ENCODE measurements at regions not wholly inside any gene's neighbourhood (a gene's known extent, or its start where the extent isn't known, plus 50 kb on each side); places are given as distances from the start of the nearest gene placed in this dataset.
A peak's percentile ranks its signal among the peaks of the same experiment; 100 is the strongest.

DNA sequence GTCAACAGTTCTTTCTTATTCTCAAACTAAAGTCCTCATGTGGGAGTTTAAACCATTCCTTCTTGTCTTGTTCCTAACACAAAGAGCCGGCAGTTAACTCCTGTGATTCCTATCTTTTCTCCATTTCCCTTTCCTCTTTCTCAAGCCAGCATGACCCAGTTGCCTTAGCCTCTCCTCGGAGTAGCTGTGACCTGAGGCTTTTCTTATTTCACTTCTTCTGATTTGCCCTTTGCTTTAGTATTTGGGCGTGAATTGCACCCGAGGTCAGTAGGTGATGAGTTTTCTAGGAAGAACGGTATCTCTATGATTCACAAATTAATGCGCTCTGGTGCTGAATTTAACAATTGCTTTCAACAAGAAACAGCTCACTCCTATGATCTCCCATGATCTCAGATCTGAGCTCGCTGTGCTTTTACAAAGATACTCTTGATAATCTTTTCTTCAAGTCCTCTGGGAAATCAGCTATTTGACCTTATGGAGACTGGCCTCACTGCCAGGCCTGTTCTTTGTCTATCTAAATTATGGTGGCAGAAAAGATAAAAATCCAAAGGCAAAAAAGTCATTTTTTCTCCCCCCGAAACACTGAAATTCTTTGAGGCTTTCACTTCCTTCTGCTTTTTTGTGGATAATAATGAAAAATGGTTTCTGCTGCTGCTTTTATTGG, 184.6 kb downstream of the JCAD start:
- TF ChIP-seq, protein P1, sequence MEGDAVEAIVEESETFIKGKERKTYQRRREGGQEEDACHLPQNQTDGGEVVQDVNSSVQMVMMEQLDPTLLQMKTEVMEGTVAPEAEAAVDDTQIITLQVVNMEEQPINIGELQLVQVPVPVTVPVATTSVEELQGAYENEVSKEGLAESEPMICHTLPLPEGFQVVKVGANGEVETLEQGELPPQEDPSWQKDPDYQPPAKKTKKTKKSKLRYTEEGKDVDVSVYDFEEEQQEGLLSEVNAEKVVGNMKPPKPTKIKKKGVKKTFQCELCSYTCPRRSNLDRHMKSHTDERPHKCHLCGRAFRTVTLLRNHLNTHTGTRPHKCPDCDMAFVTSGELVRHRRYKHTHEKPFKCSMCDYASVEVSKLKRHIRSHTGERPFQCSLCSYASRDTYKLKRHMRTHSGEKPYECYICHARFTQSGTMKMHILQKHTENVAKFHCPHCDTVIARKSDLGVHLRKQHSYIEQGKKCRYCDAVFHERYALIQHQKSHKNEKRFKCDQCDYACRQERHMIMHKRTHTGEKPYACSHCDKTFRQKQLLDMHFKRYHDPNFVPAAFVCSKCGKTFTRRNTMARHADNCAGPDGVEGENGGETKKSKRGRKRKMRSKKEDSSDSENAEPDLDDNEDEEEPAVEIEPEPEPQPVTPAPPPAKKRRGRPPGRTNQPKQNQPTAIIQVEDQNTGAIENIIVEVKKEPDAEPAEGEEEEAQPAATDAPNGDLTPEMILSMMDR (IDR thresholded peaks at IDR 0.05): no peak
- TF ChIP-seq POLR2A (IDR thresholded peaks at IDR 0.05): no peak
- WGBS, 4 donors: 45 to 59% (median 53%) methylated on average over 8 of the region's 8 CpGs

GRCh38 chr10:29873941-29874484, 185.4 kb downstream of the JCAD start:
- Histone ChIP-seq H3K4me1 (peaks cover 0 to 46% (median 12%) of the 10 kb centered on the region in 12 donors), H3K27ac (peak overlapping the region in 4 of 12 donors; percentile 6 to 74 (median 48)), H3K27me3 (no peaks in the 10 kb centered on the region), H3K36me3 (no peaks in the 10 kb centered on the region), H3K4me3 (no peak overlapping the region), H3K9me3 (no peaks in the 10 kb centered on the region)
- intact Hi-C loops (cut with DNase I): no loop called here
- ATAC-seq (no peak), DNase-seq (no peak)
- TF ChIP-seq, protein P1 (IDR thresholded peaks at IDR 0.05): no peak
- TF ChIP-seq POLR2A (IDR thresholded peaks at IDR 0.05): no peak
- 70 to 82% (median 75%) methylated on average over 1 of the region's 1 CpG for WGBS, 4 donors

More for the DNA sequence above, 184.6 kb downstream of the JCAD start:
- Histone ChIP-seq H3K36me3 (no peaks in the 10 kb centered on the region), H3K4me3 (no peak overlapping the region), H3K9me3 (no peaks in the 10 kb centered on the region), H3K4me1 (peaks cover 0 to 46% (median 12%) of the 10 kb centered on the region in 12 donors), H3K27me3 (no peaks in the 10 kb centered on the region), H3K27ac (peak overlapping the region in 9 of 12 donors; percentile 1 to 74 (median 30))
- peak in 3 of 4 donors; percentile 14 to 18 (median 17) for ATAC-seq
- no peak for DNase-seq
- intact Hi-C loops (cut with DNase I): no loop called here

GRCh38 chr10:29870522-29871044, 188.8 kb downstream of the JCAD start:
- no peaks in the 10 kb centered on the region for H3K9me3 ChIP-seq
- H3K4me1 ChIP-seq: peaks cover 0 to 19% (median 3%) of the 10 kb centered on the region in 12 donors
- no peak for DNase-seq
- TF ChIP-seq, protein P1 (IDR thresholded peaks at IDR 0.05): no peak
- intact Hi-C loops (cut with DNase I): no loop called here
- no peaks in the 10 kb centered on the region for H3K27me3 ChIP-seq
- H3K27ac ChIP-seq: no peak overlapping the region
- H3K4me3 ChIP-seq: no peak overlapping the region
- no peak for ATAC-seq
- H3K36me3 ChIP-seq: no peaks in the 10 kb centered on the region
- 70 to 98% (median 97%) methylated on average over 2 of the region's 2 CpGs for WGBS, 4 donors

GRCh38 chr10:29869593-29869992, 189.8 kb downstream of the JCAD start:
- H3K36me3 ChIP-seq: no peaks in the 10 kb centered on the region
- 80 to 90% (median 86%) methylated on average over 6 of the region's 6 CpGs for WGBS, 4 donors
- DNase-seq (no peak), ATAC-seq (no peak)
- peaks cover 0 to 9% (median under 1%) of the 10 kb centered on the region in 12 donors for H3K4me1 ChIP-seq
- TF ChIP-seq, protein P1 (IDR thresholded peaks at IDR 0.05): no peak
- no peak for TF ChIP-seq POLR2A (IDR thresholded peaks at IDR 0.05)
- no peaks in the 10 kb centered on the region for H3K27me3 ChIP-seq
- H3K4me3 ChIP-seq: no peak overlapping the region
- no peaks in the 10 kb centered on the region for H3K9me3 ChIP-seq
- intact Hi-C loops (cut with DNase I): no loop called here
- H3K27ac ChIP-seq: peak overlapping the region in 2 of 12 donors; percentile 40 to 43
